Esophagus muscularis mucosa (tissue), 3 donors: ENCODE measurements at regions not wholly inside any gene's neighbourhood (a gene's known extent, or its start where the extent isn't known, plus 50 kb on each side); places are given as distances from the start of the nearest gene placed in this dataset.

Experiments used
- CTCF ChIP-seq, 3 experiments: fragments of 200-600 bp in 2 of 3; fragments of 450-650 bp in 1 of 3; sonication (generic) in 2 of 3; IDR thresholded peaks; one replicate each; pipeline ENCODE4 v1.5.1; 2017 to 2019; ENCODE audit warnings: antibody characterized with exemption in 3 of 3, mild to moderate bottlenecking in 2 of 3, moderate library complexity in 1 of 3
- POLR2A ChIP-seq: fragments of 450-650 bp; IDR thresholded peaks from one replicate; pipeline ENCODE4 v1.6.1; 2017; ENCODE audit warnings: antibody characterized with exemption, moderate library complexity, mild to moderate bottlenecking, low read depth
- POLR2AphosphoS5 ChIP-seq, 2 donors: sonication (generic); formaldehyde crosslinking; IDR thresholded peaks; one replicate each; pipeline ENCODE4 v1.6.1; 2017; ENCODE audit warnings: antibody characterized with exemption in 2 of 2

GRCh38 chr11:38191101-38191500 lies 1593.1 kb upstream of the RAG2 start:
- no peak for TF ChIP-seq CTCF (IDR thresholded peaks at IDR 0.05)
- TF ChIP-seq POLR2A, result no peak
- TF ChIP-seq POLR2AphosphoS5 (IDR thresholded peaks at IDR 0.05), result no peak
